UCSD-AML1 (cell line): ENCODE measurements at regions not wholly inside any gene's neighbourhood (a gene's known extent, or its start where the extent isn't known, plus 50 kb on each side); places are given as distances from the start of the nearest gene placed in this dataset.
A peak's percentile ranks its signal among the peaks of the same experiment; 100 is the strongest.
"Not testable (repeated sequence)": the region's sequence is repeated elsewhere in the genome, so short reads cannot be mapped to it uniquely, and the experiment has no call there.

ENCODE experiments used
- DNase-seq: peaks from one replicate; lab custom pipeline; 2025; ENCODE audit not compliant: unreplicated experiment; lab: John Stamatoyannopoulos, UW

DNA sequence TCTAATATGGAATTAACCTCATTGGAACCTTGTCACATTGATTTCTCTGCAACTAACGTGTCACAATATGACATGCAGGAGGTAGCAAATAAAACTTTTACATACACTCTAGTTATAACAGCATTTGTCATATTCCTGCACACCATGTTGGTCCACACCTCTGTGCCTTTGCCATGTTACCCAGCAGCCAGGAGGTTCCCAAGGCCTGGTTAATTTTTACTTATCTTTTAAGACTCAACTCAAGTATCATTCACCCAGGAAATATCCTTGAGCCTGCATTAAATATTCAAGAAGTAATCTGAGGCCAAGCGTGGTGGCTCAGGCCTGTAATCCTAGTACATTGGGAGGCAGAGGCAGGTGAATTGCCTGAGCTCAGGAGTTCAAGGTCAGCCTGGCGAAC, 447.2 kb upstream of the NR5A2 start:
- DNase-seq = no peak

- DNase-seq = no peak
Measured at GRCh38 chr1:199585392-199585791, 442.1 kb upstream of the NR5A2 start.

DNA sequence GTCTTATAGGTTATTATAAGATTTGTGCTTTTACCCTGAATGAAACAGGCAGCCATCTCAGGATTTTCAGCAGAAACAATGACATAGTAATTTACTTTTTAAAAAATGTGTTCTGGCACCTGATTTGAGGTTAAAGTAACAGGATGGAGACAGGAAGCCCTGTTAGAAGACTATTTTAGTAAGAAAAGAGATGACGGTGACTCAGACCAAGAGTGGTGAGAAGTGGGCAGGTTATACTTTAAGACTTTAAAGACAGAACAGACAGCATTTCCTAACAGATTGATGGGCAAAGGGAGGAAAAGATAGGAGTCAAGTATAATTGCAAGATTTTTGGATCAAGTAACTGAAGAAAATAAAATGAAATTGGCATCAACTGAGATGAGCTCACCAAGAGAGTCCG, 436.8 kb upstream of the NR5A2 start:
- no peak for DNase-seq

- DNase-seq = no peak
Measured at GRCh38 chr1:199591468-199591867, 436.0 kb upstream of the NR5A2 start.

DNA sequence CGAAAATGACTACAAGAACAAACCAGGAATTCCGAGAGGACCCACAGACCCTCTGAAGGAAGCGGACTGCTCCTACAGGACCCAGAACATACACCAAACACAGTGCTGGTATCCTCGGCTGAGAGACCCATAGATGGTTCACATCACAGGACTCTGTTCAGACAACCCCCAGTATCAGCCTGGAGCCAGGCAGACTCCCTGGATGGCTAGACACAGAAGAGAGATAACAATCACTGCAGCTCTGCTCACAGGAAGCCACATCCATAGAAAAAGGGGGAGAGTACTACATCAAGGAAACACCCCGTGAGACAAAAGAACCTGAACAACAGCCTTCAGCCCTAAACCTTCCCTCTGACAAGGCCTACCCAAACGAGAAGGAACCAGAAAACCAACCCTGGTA, 434.0 kb upstream of the NR5A2 start:
- no peak for DNase-seq

DNA sequence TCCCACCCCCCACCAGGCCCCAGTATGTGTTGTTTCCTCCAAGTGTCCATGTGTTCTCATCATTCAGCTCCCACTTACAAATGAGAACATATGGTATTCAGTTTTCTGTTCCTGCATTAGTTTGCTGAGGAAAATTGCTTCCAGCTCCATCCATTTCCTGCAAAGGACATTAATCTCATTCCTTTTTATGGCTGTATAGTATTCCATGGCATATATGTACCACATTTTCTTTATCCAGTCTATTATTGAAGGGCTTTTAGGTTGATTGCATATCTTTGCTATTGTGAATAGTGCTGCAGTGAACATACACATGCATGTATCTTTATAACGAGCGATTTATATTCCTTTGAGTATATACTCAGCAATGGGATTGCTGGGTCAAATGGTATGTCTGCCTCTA, 431.1 kb upstream of the NR5A2 start:
- not testable (repeated sequence) for DNase-seq

- DNase-seq = no peak
Measured at GRCh38 chr1:199597152-199597551, 430.4 kb upstream of the NR5A2 start.

- DNase-seq = no peak
Measured at GRCh38 chr1:199608414-199608813, 419.1 kb upstream of the NR5A2 start.

- peak; percentile 29 for DNase-seq
Measured at GRCh38 chr1:199612976-199613774, 414.3 kb upstream of the NR5A2 start.

GRCh38 chr1:199616947-199617346, 410.6 kb upstream of the NR5A2 start:
- no peak for DNase-seq

GRCh38 chr1:199619223-199619622, 408.3 kb upstream of the NR5A2 start:
- no peak for DNase-seq

- DNase-seq = not testable (repeated sequence)
Measured at GRCh38 chr1:199626228-199626627, 401.3 kb upstream of the NR5A2 start.

DNA sequence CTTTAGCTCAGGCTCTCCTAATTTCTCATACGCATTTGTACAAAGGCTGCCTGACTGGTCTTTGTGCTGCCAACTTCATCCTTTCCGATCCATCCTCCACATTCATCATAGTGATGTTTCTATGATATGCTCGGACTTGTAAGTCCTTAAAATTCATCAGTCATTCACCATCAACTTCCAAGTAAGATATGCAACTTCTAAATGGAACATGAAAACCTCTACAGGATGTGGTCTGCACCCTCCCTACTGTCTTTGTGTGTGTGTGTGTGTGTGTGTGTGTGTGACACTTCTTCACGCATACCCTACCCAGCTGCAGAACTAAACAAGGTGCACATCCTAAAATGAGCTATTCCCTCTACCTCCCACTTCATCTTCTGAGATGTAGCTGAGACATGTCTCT, 397.9 kb upstream of the NR5A2 start:
- peak; percentile 47 for DNase-seq

DNA sequence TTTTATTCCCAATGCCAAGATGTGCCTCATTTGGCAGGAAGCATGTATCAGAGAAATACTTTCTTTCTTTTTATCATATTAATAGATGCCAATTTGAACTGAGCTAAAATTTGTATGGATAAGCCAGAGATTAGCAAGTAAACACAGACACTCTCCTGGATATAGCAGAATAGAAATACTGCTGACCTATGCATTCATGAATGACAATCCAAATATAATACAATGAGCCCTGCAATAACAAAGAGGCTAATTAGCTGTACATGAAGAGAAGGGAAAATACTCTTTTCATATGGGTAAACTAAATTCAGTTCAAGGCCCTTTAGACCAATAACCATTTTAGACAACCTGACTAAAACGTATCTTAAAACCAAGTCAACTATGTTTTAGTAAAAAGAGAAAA, 388.1 kb upstream of the NR5A2 start:
- DNase-seq = no peak

DNA sequence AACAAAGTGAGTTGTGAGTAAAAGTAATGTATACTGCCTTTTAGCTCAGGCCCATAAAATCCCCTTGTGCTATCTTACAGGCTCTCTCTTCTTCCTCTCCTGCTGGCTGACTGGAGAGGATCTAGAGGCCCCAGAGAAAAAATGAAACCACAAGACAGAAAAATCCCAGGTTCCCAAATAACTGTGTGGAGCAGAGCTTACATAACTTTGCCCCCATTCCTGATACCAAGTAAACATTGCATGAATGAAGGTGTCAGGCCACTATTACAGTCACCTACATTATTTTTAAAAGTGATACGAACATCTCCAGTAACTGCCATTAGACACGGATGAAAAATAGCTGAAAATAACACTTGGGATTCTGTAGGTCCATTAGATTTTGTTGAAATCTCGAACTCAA, 386.0 kb upstream of the NR5A2 start:
- DNase-seq = no peak

GRCh38 chr1:199644912-199645311, 382.6 kb upstream of the NR5A2 start:
- DNase-seq = no peak

- DNase-seq = no peak
Measured at GRCh38 chr1:199646761-199647160, 380.7 kb upstream of the NR5A2 start.

DNA sequence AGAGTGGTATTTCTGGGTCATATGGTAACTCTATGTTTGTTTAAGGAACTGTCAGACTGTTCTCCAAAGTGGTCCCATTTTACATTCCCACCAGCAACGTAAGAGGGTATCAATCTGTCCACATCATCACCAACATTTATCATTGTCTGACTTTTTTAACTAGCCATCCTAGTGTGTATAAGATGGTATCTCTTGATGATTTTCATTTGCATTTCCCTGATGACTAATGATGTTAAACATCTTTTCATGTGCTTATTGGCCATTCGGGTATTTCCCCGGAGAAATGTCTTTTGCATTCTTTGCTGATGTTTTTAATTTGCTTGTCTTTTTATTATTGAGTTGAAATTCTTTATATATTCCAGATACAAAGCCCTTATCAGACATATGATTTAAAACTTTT, 370.1 kb upstream of the NR5A2 start:
- no peak for DNase-seq

- no peak for DNase-seq
Measured at GRCh38 chr1:199660071-199660470, 367.4 kb upstream of the NR5A2 start.

DNA sequence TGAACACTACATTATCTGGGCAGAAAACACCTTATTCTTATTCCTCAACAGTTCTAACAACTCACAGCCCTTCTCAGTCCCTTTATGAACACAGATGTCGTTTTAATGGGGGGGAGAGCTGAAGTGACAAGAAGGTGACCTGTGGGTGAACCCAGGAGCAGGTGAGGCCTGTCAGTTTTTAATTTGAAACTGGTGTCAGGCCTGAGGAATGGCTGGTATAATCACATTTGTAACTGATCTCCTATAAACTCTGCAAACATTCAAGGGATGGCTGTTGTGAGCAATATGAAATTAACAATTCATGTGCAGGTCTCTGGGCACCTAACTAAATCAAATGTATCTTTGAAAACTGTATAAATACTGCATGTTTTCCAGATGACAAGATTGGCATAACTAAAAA, 362.1 kb upstream of the NR5A2 start:
- DNase-seq = no peak

- DNase-seq = no peak
Measured at GRCh38 chr1:199667089-199667488, 360.4 kb upstream of the NR5A2 start.

- DNase-seq = no peak
Measured at GRCh38 chr1:199669916-199670315, 357.6 kb upstream of the NR5A2 start.

DNA sequence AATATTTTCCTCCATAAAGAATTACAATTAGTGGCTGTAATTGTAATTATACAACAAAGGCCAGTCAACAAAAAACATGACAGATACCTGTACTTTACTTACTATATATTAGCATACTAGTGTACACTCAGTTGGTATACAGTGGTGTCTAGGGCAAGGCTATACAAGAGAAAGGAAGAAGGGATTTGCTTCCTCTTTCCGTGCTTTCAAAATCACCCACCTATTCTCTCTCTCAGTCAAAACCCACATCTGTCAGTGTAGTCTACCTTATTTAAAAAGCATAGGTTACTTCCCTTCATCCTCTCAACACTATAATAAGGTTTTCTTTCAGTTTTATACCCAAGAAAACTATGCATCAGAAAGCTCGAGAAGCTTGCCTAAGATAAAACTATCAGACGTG, 355.8 kb upstream of the NR5A2 start:
- DNase-seq = no peak
